Right ventricle myocardium inferior (tissue), 1 donor: ENCODE measurements at regions not wholly inside any gene's neighbourhood (a gene's known extent, or its start where the extent isn't known, plus 50 kb on each side); places are given as distances from the start of the nearest gene placed in this dataset.
A peak's percentile ranks its signal among the peaks of the same experiment; 100 is the strongest.

Source experiments
- ATAC-seq: fragments of 200-7000 bp; cut with Tn5 transposase; one replicate; pipeline ENCODE4 v1.9.1; 2020; ENCODE audit warnings: mild to moderate bottlenecking, moderate library complexity
- DNase-seq: peaks from one replicate; pipeline ENCODE4 v3.0.0; 2021; ENCODE audit errors: missing footprints
- intact Hi-C: fragments of 100-400 bp; cut with DNase I; formaldehyde crosslinking; loops from one replicate; pipeline ENCODE4 v1.11.0; 2022
- donor health status: DM: no; HTN: yes; CAD: no; lungs with severe emphysema.

DNA sequence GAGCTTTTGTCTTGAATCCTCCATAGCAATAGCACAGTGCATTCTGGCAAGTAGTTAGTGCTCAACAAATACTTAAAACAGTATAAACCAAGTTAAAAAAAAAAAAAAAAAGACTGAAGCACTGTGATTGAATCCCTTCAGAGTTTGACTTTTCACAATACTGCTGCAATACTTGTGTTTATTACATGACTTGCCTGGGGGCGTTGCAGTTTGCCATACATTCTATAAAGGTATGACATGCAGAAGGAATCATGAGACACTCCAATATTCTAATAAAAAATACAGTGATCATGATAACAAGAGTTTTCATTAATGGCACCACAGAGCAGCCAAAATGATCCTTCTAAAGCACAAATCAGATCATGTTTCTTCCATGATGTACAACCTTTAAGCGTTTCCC lies 205.0 kb upstream of the CDKN3 start:
- intact Hi-C loops: no loop called here
- DNase-seq (no peak), ATAC-seq (no peak)

DNA sequence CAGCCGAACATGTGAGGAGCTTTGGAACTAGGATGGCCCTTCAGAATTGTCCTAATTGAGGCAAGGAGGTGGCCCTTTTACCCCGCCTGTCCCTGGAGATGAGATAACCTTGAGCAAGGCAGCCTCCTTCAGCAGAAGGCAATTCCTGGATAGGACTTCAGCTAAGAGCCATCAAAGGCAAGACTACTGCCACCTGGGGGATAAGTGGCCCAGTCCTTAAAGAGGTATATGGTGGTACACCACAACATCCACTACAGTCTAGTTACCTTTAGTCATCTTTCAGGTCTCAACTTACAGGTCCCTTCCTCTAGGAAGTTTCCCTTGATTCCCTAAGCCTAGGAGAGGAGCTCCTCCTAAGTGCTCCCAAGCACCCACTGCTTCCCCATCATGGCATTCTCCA lies 204.2 kb upstream of the CDKN3 start:
- DNase-seq (no peak), ATAC-seq (no peak)
- intact Hi-C loops: no loop called here

DNA sequence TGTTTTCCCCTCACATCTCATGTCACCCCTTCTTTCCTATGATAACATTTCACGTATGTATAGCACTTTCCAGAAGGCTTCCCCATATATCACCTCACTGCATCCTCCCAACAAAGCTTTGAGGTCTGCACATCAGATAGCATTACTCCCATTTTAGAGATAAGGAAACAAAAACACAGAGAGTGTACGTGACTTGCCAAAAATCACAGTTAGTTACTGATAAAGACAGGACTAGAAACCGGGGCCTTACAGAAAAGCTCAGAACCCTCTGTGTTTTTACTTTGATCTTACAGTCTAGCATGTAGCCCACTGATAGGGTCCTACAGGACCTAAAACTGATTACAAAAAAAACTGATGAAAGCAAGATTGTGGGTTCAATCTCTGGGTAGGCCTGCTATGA lies 202.9 kb upstream of the CDKN3 start:
- DNase-seq (no peak), ATAC-seq (no peak)
- intact Hi-C loops: no loop called here

DNA sequence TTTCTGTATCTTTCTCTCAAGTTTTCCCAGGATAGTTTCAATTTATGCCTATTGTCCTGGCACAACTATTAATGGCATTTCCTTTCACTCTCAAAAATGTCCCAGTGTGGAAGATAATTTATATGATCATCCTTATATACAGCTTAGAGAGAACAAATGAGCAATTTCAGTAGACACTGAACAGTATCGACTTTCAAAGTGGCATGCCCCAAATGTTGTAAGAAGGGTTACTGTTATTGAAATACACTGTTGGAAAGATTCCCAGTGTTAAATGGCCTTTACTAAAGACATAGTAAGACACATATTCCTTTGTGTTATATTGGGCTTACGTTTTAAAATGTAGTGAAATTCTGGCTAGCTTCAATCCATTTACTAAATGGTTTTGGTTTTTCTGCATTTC lies 202.3 kb upstream of the CDKN3 start:
- no peak for ATAC-seq

DNA sequence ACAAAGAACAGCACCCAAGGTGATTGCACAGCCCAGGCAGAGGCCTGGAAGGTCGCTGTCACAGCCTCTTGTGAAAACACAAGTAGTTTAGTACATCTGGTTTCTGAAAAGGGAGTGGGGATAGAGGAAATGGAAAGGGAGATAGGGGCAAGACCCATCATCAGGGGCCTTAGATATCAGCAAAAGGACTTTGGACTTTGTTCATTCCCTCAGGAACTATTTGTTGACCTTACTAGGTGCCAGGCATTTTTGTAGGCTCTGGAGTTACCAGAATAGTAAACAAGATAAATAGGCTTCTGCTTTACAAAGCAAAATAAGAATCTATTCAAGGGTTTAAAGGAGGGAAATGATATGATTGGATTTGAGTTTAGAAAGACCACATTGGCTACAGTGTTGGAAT lies 199.4 kb upstream of the CDKN3 start:
- intact Hi-C loops: no loop called here
- no peak for ATAC-seq

More for the DNA sequence above, 202.3 kb upstream of the CDKN3 start:
- no peak for DNase-seq
- intact Hi-C loops: no loop called here

DNA sequence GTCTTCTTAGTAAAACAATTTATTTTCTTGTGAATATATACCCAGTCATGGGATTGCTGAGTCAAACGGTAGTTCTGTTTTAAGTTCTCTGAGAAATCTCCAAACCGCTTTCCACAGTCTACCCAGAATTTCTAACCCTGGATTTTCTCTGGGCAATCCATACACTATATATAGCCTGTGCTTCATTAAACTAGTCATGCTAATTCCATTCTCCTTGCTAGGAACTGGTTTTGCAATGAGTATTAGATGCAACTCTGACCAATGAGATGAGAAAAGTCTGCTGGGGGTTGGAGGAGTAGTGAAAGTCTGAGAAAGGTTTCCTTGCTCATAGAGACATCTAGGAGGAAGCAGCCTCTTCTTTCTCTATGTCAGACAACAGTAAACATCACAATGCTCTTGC lies 196.1 kb upstream of the CDKN3 start:
- intact Hi-C loops: no loop called here
- ATAC-seq (no peak), DNase-seq (no peak)

More for the DNA sequence above, 199.4 kb upstream of the CDKN3 start:
- no peak for DNase-seq

DNA sequence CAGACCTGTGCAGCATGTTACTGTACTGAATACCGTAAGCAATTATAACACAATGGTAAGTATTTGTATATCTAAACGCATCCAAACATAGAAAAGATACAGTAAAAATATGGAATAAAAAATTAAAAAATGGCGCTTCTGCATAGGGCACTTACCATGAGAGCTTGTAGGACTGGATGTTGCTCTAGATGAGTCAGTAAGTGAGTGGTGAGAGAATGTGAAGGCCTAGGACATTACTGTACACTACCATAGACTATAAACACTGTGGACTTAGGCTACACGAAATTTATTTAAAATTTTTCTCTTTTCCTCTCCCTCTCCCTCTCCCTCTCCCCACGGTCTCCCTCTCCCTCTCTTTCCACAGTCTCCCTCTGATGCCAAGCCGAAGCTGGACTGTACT lies 194.5 kb upstream of the CDKN3 start:
- DNase-seq: no peak
- ATAC-seq: no peak
- intact Hi-C loops: no loop called here

DNA sequence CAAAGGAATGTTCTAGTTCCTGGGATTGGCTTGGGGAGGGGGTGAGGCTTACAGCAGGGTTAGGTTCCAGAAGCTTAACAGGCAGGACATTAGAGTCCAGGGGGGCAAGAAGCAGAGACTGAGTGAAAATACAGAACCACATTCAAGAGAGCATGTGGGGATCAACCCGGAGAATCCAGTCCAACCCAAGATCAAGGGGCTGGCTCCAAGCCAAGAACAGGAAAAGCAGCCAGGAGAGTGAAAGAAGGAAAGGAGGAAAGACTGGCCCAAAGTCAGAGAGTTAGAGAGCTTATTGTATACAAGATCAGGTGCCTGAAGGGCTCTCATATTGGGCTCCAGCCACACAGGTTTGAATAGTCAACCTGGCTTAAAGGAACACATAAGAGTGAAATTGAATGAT lies 190.3 kb upstream of the CDKN3 start:
- DNase-seq (no peak), ATAC-seq (no peak)

DNA sequence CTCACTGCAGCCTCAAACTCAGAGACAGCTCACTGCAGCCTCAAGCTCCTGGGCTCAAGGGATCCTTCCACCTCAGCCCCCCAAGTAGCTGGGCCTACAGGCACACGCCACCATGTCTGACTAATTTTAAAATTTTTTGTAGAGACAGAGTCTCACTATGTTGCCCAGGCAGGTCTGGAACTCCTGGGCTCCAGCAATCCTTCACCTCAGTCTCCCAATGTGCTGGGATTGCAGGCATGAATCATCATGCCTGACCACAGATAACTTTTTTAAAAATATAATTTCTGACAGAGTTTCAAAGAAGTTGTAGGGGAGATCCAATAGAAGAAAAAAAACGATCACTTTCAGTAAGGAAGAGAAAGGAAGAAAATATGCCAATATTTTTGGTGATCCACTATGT lies 189.7 kb upstream of the CDKN3 start:
- no peak for DNase-seq
- intact Hi-C loops: no loop called here

More for the DNA sequence above, 190.3 kb upstream of the CDKN3 start:
- intact Hi-C loops: no loop called here

DNA sequence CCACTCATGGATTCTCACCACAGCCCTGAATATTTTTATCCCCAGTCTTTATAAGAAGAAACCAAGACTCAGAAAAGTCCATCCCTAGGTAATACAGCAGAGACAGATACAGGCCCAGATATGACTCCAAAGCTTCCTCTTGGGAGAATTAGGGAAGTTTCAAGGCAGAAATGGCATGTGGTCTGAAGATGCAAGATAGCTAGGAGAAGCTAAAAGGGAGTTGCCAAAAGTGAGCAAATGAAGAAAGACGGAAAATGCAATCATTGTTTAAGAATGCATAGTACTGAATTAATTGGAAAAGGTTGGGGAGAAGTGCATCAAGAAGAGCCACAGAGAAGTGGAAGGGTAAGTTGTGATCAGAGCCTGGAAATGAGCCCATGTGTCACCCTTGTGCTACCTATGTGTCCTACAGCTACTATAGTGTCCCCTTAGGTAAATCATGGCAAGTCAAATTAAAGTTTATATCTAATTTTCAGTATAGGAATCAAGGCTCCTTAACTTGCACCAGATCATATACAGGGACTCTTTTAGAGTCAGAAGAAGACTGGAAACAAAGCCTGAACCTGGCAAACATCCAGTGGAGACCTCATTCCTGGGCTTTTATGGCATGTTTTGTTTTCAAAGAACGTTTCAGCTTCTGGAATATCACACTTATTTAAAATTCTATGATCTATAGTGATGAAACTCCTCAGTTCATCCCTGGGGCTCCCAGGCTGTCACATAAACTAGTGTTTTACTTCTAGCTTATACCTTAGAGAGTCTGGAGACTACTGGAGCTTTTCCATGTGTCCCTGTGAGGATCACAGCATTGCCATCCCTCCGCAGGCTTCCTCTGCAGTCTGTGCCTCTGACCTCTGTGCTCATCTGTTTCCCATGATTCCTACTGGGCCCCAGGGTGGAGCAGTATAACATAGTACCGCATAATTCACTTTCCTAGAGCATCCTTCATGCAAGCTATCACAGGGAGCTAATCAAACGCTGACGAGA lies 189.0 kb upstream of the CDKN3 start:
- intact Hi-C loops: no loop called here

More for the DNA sequence above, 189.7 kb upstream of the CDKN3 start:
- no peak for ATAC-seq

DNA sequence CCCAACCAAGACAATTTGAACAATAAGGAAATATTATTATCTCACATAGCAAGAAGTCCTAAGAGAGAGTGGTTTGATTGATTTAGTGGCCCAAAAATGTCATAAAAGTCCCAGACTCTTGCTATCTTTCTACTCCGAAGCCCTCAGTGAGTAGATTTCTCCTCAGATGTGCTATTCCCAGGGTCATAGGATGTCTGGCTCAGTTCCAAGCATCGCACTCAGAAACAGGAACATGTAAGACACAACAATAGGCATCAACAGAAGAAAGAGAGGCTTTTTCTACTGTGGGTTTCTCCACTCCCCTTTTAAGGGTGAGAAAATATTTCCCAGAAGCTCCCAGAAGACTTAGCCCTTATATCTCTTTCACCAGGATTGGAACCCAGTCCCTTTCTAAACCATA lies 188.1 kb upstream of the CDKN3 start:
- DNase-seq (no peak), ATAC-seq (no peak)
- intact Hi-C loops: no loop called here

More for the DNA sequence above, 189.0 kb upstream of the CDKN3 start:
- ATAC-seq: no peak
- DNase-seq: no peak

DNA sequence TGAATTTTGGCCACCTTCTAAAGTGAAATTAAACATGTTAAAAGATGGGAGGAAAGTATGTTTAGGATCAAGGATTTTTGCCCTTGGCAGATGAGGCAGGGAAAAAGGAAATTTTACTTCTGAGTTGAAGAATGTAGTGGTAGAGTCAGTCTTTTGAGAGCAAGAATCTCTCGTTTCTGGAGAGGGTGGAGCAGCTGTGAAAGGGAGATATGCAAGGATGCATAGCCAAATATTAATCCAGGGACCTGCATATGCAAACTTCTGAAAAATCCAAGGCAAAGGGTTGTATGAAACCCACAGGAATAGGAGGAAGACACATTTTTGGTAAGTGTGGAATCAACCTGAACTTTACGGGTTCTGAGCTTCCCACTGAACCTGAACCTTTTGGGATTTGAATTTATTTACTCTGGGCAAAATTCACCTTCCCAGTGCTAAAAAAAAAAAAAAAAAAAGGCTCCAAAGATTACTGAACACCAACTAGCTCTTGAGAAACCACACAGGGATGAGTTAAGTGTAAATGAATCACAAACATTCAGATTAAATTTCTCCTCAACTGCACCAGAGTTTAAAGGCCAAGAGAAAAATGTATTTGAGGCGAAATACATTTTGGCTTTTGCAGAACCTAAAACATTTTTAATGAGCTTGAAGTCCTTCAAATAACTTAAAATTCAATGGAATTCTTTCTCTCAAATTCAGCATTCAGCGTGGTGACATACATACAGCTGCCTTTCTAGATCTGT lies 187.1 kb upstream of the CDKN3 start:
- no peak for ATAC-seq
- intact Hi-C loops: no loop called here
- no peak for DNase-seq

DNA sequence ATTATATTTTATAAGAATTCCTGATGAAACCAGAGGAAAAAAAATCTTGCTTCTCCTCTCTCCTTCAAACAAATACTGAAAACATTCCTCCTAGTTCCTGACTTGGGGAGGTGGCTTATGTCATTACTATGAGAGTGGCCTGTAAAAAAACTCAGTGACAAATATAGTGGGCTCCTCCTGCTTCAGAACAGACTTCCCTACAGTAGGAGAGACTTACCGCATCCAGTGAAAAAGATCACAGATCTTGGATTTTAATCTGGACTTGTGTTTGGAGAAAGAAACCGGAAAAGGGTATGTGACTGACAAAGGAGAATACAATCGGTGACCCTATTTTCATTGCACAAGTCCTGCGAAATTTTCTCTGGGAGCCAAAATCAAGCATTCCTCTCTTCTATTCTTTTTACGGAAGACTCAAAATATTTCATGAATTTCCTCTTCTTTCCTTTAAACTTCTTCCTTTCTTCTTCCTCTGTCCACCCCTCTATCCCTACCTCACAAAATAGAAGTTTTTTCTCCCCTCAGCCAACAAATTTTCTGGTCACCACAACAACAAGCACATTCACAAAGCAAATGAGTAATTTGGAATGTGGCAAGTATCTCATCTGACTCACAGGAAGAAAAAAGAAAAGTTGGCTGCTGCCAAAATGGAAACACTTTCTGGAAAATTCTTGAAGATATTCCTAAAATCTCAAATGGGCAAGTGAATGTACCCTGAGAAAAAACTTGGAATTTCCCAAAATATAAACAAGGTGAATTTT lies 185.1 kb upstream of the CDKN3 start:
- ATAC-seq (peak; percentile 81), DNase-seq (no peak)
- intact Hi-C loops: no loop called here

DNA sequence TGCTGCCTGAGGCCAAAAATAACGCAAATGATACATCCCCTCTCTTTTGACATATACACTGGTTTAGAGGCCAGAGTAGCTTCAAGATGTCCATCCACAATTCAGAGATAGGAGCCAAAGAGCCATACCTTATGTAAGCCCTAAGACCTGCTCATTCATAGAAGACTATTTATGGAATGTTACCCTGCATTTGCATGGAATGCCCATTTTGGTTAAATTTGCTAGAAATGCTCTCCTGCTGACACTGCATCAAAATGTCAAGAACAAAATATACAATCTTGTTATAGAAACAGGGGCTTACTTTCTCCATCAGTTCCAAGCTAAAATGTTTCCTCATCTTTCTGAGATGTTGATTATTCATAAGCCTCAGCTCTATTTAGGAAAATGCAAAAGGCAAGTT lies 183.3 kb upstream of the CDKN3 start:
- DNase-seq: no peak
- no peak for ATAC-seq
- intact Hi-C loops: no loop called here

DNA sequence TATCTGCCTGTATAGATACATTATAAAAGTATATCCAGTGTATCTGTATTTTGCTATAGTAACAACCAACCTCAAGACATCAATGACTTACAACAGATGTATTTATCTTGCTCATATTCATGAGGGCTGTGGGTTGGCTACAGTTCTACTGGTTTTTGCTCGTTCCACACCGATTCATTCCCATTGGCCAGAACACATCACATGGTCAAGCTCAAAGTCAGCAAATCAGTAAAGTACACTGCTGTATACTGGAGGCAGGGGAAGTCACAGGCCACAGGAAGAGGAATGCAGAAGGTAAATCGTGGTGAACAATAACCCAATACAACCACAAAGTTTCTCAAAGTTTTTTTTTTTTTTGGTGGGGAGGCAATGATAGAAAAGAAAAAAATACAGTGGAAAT lies 180.0 kb upstream of the CDKN3 start:
- DNase-seq (no peak), ATAC-seq (no peak)
- intact Hi-C loops: no loop called here

DNA sequence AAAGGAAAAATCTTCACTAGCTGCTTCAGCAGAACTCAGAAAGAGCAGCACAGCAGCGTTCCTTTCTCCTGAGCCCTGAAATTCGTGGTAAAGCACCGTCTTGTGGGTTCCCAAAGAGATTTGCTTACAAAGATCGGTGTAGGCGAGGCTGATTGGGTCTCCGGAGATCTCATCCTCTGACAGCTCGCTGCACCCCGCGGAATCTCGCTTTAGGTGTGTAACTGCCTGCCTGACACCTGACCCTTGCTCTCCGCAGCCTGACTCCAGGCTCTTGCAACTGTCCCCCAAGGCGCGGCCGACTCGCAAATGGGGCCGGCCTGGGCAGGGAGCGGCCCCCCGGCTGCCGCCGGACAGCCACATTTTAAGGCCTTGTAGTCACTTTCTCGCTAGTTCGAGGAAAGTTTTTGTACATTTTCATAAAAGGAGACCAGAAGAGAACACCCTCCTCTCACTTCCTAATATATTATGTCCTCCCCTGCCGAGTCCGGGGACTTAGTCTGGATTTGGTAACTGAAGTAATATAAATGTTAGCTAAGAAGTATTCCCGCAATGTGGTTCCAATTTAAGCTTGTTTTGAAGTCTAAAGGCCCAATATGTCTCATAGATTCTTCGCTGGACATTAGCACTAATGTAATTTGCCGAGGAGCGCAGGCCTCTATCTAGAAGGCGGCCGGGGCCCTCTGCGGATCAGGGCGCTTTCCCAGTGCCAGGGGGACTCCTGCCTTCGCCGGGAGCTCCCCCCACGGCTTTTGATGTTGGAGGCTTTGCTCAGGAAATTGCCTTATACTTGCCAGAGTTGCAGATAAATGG lies 177.3 kb upstream of the CDKN3 start:
- DNase-seq (peak; percentile 66), ATAC-seq (no peak)
- intact Hi-C loops: no loop called here

DNA sequence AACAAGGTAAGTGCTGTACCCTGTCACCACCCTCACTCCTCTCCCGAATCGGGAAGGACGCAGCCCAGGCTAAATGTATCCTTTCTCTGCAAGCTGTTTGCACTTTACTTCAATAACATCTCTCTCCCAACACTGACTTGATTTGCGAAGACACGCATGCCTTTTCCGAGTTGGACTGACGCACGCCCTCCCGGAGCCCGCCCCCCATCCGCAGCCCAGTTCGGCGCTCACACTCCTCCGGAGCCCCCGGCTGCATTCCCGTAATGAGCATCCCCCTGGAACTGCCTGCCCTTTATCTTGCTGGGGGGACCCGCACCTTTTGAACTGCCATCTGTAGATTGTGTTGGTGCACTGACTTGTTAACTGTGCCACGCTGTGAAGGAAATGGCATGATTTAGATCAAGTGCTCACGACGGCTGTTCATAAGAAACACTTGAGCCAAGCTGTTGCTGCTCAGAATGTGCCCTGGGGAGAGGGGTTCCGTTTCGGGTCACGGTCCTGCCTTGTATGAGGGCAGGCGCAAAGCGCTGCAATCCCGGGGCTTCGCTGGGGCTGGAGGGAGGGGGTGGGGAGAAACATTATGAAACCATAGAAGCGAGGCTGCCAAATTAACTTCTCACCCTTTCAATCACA lies 176.6 kb upstream of the CDKN3 start:
- ATAC-seq: peak; percentile 94
- intact Hi-C loops: no loop called here
- peak; percentile 71 for DNase-seq
